Peyer's patch (tissue), 4 donors: ENCODE measurements at regions not wholly inside any gene's neighbourhood (a gene's known extent, or its start where the extent isn't known, plus 50 kb on each side); places are given as distances from the start of the nearest gene placed in this dataset.

ENCODE experiments used
- POLR2A ChIP-seq, 2 donors: fragments of 450-650 bp; IDR thresholded peaks; one replicate each; pipeline ENCODE4 v1.5.1; 2017; ENCODE audit warnings: antibody characterized with exemption in 2 of 2, mild to moderate bottlenecking in 2 of 2, moderate library complexity in 2 of 2
- TF ChIP-seq, protein P1 (sequence below), 6 experiments: fragments of 450-650 bp in 4 of 6; fragments of 200-600 bp in 2 of 6; sonication (generic) in 1 of 6; IDR thresholded peaks; one replicate each; pipeline ENCODE4 v1.5.1; 2017 to 2019; ENCODE audit warnings: antibody characterized with exemption in 6 of 6, mild to moderate bottlenecking in 3 of 6, moderate library complexity in 1 of 6

DNA sequence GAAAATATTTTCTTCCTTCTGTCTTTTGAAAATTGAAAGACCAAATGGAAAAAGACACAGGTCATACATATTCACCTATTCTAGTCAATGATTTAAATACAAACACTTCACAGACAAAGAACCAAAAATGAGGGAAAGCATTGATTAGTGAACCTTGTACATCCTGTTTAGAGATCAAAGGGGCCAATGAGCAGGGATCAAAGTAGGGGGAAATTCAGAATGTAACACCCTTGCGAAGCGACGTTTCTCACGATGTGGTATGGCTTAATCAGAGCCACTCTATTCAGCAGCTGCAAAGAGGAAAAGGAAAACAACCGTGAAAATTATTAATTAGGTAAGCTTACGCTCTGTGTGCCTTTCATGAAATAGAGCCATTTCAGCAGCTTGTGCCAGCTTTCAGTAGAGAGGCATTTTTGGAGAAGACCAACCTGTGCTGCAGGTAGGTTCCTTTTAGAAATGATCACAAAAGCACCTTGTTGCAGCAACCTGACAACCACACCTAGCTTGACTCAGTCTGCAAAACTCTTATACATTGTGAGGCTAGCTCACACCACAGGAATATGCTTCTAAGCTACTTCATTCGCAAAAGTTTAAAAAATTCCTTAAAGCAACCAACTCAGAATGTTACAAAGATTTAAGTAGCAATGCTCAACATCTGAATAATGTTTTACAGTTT lies 78.0 kb downstream of the DKK1 start:
- TF ChIP-seq, protein P1, sequence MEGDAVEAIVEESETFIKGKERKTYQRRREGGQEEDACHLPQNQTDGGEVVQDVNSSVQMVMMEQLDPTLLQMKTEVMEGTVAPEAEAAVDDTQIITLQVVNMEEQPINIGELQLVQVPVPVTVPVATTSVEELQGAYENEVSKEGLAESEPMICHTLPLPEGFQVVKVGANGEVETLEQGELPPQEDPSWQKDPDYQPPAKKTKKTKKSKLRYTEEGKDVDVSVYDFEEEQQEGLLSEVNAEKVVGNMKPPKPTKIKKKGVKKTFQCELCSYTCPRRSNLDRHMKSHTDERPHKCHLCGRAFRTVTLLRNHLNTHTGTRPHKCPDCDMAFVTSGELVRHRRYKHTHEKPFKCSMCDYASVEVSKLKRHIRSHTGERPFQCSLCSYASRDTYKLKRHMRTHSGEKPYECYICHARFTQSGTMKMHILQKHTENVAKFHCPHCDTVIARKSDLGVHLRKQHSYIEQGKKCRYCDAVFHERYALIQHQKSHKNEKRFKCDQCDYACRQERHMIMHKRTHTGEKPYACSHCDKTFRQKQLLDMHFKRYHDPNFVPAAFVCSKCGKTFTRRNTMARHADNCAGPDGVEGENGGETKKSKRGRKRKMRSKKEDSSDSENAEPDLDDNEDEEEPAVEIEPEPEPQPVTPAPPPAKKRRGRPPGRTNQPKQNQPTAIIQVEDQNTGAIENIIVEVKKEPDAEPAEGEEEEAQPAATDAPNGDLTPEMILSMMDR (IDR thresholded peaks at IDR 0.05): no peak
- TF ChIP-seq POLR2A (IDR thresholded peaks at IDR 0.05): no peak
